ENCODE measurements at regions not wholly inside any gene's neighbourhood (a gene's known extent, or its start where the extent isn't known, plus 50 kb on each side); places are given as distances from the start of the nearest gene placed in this dataset.

- TF ChIP-seq, protein P1, sequence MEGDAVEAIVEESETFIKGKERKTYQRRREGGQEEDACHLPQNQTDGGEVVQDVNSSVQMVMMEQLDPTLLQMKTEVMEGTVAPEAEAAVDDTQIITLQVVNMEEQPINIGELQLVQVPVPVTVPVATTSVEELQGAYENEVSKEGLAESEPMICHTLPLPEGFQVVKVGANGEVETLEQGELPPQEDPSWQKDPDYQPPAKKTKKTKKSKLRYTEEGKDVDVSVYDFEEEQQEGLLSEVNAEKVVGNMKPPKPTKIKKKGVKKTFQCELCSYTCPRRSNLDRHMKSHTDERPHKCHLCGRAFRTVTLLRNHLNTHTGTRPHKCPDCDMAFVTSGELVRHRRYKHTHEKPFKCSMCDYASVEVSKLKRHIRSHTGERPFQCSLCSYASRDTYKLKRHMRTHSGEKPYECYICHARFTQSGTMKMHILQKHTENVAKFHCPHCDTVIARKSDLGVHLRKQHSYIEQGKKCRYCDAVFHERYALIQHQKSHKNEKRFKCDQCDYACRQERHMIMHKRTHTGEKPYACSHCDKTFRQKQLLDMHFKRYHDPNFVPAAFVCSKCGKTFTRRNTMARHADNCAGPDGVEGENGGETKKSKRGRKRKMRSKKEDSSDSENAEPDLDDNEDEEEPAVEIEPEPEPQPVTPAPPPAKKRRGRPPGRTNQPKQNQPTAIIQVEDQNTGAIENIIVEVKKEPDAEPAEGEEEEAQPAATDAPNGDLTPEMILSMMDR (conservative IDR thresholded peaks at IDR 0.05; ENCODE audit: low read length), result no peak
- no peak for TF ChIP-seq EZH2phosphoT487 (IDR thresholded peaks at IDR 0.05; ENCODE audit: borderline replicate concordance, low read depth, low read length)
These were observed 301.4 kb upstream of the TPM1 start for GRCh38 chr15:62741106-62741505.
